GM19467 (cell line): ENCODE measurements at regions not wholly inside any gene's neighbourhood (a gene's known extent, or its start where the extent isn't known, plus 50 kb on each side); places are given as distances from the start of the nearest gene placed in this dataset.

ENCODE experiments used
- ATAC-seq: cut with Tn5 transposase; IDR thresholded peaks from one replicate; pipeline ENCODE4 v1.9.1; 2021; ENCODE audit warnings: mild to moderate bottlenecking, moderate library complexity; ENCODE audit not compliant: unreplicated experiment

GRCh38 chr3:144358191-144358590, 386.6 kb downstream of the DIPK2A start:
- no peak for ATAC-seq

- no peak for ATAC-seq
Measured at GRCh38 chr3:144361002-144361401, 389.4 kb downstream of the DIPK2A start.

DNA sequence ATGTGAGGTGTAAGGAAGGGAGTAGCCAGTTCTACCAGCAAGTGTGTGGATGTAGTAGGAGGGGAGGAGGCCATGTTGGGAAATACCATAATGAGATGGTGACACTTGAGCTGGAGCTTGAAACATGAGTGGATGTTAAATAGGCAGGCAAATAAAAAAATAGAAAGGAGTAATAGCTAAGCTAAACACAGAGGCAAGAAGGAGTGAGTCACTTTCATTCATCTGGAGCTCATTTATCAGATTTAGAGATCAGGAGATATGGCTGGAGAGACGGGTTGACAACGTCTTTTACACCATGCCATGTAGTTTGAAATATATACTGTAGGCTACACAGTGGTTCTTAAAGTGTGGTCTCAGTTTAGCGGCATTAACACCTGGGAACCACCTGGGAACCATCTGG, 390.5 kb downstream of the DIPK2A start:
- ATAC-seq: no peak

GRCh38 chr3:144363856-144364255, 392.2 kb downstream of the DIPK2A start:
- no peak for ATAC-seq

- no peak for ATAC-seq
Measured at GRCh38 chr3:144364737-144365136, 393.1 kb downstream of the DIPK2A start.

- ATAC-seq: no peak
Measured at GRCh38 chr3:144369129-144369879, 397.7 kb downstream of the DIPK2A start.

DNA sequence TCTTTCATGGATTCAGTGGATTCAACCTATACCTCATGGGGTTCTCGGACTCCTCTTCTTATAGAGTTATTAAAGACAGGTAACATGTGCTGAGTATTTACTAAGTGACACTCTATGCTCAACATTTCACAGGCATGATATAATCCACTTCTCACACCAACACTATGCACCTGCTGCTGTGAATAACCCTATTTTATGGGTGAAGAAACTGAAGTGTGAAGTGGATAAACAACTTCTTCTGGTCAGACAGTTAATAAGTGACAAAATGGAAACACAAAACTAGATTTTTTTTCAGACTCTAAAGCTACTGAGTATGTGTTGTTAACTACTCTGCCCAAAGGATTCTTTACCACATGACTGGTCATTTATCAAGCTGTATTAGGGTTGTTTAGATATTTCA, 403.5 kb downstream of the DIPK2A start:
- no peak for ATAC-seq

- no peak for ATAC-seq
Measured at GRCh38 chr3:144380849-144381248, 409.2 kb downstream of the DIPK2A start.

GRCh38 chr3:144381607-144382006, 410.0 kb downstream of the DIPK2A start:
- ATAC-seq: no peak

- ATAC-seq: no peak
Measured at GRCh38 chr3:144384241-144384979, 412.8 kb downstream of the DIPK2A start.

GRCh38 chr3:144390786-144391185, 419.2 kb downstream of the DIPK2A start:
- no peak for ATAC-seq

GRCh38 chr3:144391236-144391635, 419.6 kb downstream of the DIPK2A start:
- no peak for ATAC-seq

DNA sequence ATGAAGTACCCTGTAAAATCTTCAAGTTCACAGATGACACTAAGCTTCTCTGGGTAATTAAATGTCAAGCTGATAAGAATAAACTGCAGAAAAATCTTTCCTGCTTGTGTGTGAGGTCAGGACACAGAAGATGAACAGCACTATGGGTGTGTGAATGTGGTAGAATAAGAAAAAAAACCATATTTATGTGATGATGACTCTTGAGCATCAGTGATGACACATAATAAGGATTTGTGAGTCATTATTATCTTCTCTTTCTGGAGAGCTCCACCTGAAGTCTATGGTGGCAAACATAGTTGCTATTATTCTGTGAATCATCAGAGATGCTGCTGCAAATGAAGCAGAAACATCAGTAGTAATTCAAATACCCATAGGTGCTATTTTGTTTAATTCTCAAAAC, 422.4 kb downstream of the DIPK2A start:
- no peak for ATAC-seq

GRCh38 chr3:144402430-144402829, 430.8 kb downstream of the DIPK2A start:
- no peak for ATAC-seq

GRCh38 chr3:144403040-144403457, 431.4 kb downstream of the DIPK2A start:
- ATAC-seq: no peak

DNA sequence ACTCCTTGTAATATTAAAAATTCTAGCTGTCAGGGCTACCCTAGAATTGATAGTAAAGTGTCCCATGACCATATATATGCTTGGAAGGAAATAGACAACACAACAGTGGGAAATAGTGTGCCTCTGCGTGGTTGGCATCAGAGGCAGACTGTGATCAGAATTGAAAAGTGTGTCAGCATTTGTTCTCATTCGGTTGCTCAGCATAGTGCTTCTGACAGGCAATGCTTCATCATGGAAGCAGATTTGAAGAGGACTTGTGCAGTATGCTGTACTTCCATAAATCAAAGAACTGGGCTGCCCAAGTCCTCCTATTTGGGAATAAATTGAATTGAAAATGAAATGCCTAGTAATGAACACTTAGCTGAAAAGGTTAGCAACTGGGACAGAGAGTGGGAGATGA, 435.7 kb downstream of the DIPK2A start:
- no peak for ATAC-seq

DNA sequence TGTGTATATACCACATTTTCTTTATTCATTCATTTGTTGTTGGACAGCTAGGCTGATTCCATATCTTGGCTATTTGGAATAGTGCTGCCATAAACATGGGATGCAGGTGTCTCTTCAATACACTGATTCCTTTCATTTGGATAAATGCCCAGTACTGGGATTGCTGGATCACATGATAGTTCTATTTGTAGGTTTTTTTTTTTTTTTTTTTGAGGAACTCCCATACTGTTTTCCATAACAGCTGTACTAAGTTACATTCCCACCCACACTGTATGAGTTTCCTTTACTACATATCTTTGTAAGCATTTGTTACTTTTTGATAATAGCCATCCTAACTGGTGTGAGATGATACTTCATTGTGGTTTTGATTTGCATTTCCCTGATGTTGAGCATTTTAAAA, 437.7 kb downstream of the DIPK2A start:
- ATAC-seq: no peak

DNA sequence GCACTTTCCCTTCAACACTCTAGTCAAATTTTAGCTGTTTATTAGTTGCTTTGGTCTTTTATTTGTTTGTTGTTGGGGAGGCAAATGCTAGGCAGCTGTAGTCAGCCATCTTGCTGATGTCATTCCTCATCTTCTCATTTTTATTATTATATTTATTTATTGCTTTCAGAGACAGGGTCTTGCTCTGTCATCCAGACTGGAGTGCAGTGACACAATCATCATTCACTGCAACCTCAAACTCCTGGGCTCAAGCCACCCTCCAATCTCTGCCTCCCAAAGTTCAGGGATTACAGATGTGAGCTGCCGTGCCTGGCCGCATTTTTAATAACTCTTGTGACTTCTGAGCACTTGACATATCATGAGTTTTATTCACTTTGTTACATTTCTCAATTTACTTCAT, 441.4 kb downstream of the DIPK2A start:
- ATAC-seq: no peak

- ATAC-seq: no peak
Measured at GRCh38 chr3:144415492-144415891, 443.9 kb downstream of the DIPK2A start.

DNA sequence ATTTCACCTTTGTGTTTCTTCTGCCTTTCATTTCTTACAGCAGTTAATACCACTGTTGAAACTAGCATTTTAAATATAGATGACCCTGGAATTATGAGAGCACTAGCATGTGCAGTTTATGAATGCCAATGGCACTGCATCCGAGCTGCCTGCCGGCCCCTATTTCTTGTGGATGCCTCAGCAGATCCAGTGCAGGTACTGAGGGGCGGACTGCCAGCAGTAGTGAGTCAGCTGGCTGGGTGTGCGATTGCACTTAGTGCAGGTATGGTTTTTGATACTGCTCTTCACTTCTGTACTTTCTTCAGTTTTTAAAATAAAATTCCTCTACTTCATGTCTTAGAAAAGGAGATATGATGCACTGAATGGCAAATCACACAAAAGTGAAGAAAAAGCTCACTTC, 453.0 kb downstream of the DIPK2A start:
- ATAC-seq: no peak

DNA sequence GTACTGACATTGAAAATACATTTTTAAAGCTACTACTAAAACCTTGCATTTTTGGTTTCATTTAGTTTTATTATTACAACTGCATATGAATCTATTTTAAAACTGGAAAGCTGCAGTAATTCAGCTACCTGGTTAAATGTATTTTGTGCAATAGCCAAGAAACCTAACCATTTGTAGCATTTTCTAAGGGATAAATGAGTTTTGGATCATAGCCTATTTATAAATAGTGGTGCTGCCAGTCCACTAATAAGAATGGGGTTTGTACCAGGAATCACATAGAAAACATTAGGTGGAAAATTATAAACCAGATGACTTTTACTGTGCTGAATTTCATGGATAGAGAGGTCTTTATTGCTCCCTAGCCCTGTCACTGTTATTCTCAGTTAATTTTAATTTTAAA, 454.7 kb downstream of the DIPK2A start:
- ATAC-seq: no peak

DNA sequence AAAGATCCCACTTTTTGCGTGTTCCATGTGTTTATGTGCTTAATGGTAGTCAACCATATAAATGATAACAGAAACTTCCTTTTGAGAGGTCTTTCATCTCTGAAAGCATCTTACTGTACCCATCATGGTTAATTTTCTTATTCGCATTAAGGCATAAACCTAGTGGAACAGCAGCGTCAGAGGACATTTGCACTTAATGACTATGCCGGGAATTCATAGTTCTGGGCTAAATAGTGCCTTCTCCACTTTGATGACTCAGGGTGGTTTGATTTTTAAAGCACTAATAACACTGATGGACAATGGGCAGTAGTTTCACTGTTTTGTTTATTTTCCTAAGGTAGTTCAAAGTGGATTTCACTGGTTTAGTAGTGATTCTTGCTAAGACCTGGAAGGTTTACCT, 455.3 kb downstream of the DIPK2A start:
- ATAC-seq: no peak
